HG03159 (cell line): ENCODE measurements at regions not wholly inside any gene's neighbourhood (a gene's known extent, or its start where the extent isn't known, plus 50 kb on each side); places are given as distances from the start of the nearest gene placed in this dataset.

Source experiments
- ATAC-seq: cut with Tn5 transposase; IDR thresholded peaks from one replicate; pipeline ENCODE4 v1.9.1; 2021; ENCODE audit warnings: mild to moderate bottlenecking, moderate library complexity; ENCODE audit not compliant: unreplicated experiment

GRCh38 chr13:107767119-107767518 lies 448.2 kb downstream of the LIG4 start:
- no peak for ATAC-seq

GRCh38 chr13:107765724-107766401 lies 449.5 kb downstream of the LIG4 start:
- ATAC-seq, result no peak

DNA sequence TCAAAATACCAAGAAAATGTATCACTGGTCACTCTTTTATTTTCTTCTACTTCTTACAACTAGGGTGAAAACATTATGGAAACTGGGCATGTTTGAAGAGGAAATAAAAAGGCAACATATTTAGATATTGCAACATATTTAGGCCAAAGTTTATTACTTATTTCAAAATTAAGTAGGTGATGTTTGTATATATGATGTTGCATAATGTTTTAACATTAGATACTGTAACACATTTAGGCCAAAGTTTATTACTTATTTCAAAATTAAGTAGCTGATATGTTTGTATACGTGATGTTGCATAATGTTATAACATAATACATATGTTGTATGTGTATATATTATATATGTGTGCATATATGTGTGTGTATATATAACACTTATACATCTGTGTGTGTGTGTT lies 451.3 kb downstream of the LIG4 start:
- no peak for ATAC-seq

DNA sequence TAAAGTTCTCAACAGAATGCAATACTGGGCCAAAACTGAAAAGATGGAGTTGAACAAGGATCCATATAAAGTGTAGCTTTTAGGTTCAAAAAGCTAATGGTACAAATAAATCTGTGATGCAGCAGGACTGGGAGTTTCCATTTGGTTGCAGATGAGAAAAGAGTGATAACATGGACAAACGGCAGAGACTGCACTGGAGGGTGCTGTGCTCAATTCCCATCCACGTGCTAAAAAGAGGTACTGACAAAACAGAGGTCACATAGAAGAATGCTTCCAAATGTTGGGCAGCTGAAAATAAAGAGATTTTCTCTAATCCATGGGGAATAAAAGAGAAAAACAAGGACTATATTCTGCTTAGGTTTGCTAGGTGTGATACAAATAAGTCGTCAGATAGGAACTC lies 461.6 kb downstream of the LIG4 start:
- ATAC-seq, result no peak

DNA sequence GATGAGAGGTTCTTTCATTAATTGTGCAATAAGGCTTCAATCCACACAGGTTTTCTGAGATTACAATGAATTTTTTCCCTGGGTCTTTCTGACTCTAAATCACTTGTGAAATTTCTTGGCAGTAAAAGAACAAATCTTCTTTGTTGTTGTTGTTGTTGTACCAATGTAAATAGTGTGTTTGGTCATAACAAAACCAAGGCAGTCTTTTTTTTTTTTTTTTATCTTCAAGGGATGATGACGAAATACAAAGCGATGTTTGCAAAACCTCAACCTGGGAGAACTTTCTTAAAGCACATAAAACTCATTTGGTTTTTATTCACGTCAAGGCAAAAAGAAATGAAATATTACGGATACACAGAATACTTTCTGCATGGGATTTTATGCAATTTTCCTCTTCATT lies 462.0 kb downstream of the LIG4 start:
- no peak for ATAC-seq

DNA sequence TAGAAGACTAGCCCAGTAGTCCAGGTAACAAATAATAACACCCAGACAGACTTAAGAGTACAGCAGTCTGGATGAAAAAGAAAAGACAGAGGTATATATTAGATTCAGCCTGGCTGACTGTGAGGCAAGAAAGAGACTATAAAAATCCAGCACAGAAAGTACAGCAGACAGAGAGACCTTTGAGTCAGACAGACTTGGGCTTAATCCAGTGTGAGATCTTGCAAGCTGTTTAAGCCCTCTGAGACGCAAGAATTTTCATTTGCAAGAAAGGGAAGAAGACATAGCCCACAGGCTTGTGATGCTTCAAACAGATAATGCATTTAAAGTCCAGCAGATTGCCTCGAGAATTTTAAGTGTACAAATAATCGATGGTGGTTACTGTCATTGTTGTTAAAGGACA lies 471.4 kb downstream of the LIG4 start:
- ATAC-seq, result no peak

DNA sequence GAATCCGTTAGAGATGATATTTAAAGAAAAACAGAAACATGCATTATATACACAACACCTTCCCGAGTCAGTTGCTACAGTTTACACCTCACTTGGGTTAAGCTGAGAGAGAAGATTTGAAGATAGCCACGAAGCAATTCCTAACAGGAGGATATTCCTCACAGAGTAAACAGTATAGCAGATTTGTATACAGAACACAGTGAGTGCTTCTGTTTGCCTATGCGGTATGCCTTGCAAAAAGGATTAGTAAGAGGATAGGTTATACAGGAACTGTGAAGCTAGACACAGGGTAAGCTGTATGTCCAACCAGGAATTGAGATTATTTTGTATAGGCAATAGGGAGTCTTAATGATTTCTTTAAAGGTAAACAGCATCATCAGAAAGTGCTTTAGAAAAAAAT lies 471.8 kb downstream of the LIG4 start:
- ATAC-seq, result no peak

DNA sequence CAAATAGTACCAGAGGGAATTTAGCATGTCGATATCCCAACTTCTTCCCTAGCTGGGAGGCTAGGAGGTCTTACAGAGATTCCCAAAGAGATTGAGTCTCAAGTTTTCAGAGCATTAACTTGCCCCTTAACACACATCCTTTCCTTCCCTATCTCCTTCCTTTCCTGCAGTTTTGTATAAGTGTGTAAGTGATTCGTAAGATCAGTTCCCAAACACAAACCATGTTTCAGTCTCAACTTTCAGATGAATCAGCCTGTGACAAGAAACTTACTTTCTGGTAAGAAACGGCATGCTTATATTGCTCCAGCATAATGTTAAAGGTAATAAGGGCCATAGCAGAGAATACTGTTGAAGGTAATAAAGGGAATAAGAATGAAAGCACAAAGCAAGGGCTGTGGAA lies 472.2 kb downstream of the LIG4 start:
- no peak for ATAC-seq

DNA sequence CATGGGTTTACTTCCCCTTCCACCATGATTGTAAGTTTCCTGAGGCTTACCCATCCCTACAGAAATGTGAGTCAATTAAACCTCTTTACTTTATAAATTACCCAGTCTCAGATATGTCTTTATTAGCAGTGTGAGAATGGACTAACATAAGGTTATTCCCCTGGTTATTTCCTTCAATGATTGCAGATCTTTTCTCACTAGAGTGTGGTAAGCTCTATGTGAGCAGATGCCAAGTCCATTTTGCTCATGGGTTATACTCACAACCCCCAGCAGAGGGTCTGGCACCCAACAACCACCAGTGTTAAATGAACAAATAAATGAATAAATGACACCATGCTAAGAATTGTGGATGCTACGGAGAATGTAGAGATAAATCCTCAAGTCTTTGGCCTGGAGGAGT lies 472.8 kb downstream of the LIG4 start:
- no peak for ATAC-seq

GRCh38 chr13:107738004-107738403 lies 477.3 kb downstream of the LIG4 start:
- ATAC-seq, result no peak

DNA sequence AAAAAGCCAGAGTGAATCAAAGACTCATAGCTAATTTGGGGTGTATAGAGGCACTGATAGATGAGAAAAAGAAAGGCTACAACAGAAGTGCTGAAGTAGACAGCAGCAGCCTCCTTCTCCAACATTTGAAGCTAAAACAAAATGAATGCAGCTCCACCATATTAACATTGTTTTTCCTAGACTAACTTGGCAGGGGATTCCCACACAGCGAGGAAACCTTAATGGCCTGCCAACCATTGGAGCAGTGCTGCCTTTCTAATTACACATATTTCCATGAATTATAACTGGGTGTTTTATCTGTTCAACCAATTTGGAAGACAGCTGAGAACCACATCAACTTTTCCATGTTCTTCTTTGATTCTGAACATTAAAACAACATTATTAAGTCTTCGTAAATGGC lies 478.6 kb downstream of the LIG4 start:
- ATAC-seq, result no peak

DNA sequence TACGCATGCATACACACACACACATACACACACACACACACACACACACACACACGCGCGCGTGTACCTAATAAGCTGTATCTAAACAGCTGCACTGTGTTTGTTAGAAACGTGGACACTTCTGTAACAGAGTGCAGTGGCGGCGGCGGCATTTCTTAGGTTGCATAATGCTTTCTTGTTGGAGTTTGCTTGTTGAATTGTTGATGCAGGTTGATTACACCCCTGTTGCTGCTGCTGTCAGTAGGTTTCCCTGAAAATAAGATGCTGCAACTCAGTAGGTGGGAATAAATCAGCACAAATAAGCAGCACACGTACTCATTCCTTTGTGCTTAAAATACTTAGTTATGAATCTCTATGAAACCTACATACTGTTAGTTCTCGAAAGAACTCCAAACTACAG lies 479.2 kb downstream of the LIG4 start:
- no peak for ATAC-seq

GRCh38 chr13:107734891-107735625 lies 480.3 kb downstream of the LIG4 start:
- ATAC-seq, result no peak

GRCh38 chr13:107733276-107733675 lies 482.1 kb downstream of the LIG4 start:
- ATAC-seq, result no peak

DNA sequence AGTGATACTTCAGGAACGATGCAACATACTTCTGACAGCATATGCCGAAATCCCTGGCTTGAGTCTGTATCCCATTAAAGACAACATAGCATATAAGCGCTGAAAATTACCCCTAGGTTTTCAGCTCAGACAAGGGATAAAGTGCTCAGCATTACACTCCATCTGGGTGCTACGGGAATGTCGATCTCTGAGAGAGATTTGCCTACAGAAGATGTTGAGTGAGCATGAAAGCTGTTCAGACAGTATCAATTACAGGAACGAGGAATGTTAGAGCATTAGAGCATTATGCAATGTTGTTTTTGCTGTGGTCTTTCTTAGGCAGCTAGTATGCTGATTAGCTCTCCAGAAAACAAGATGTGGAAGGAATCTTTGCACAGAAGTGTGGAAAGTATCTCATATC lies 484.5 kb downstream of the LIG4 start:
- no peak for ATAC-seq

DNA sequence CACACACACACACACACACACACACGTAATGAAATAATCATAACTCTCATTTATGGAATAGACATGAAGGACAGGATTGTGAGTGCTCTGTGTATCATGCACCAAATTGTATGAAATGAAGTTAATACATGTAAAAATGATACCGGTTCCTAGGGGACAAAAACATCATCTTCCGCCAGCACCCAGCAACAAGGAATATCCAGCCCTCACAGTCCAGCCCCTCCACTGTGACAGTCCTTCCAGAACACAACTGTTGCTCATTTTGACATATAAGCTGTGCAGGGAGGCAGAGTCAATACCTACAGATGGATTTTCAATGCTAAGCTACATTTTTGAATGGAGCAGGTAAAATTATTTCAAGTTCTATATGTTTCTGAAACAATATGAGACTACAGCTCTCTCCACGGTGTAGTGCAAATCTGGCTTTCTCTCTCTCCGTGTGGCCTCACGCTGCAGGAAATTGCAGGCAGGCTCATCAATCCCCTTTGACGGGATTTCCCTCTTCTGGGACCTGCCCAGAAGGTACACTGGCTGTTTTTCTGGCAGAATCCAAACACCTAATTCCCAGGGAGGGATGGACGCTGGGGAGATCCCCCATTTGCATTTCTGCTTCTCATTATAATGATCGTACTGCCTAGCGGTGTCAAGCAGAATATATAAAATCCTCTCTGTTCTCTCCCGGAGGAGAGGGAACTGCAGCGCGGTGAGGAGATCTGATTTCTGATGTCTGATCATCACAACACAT lies 494.0 kb downstream of the LIG4 start:
- ATAC-seq, result no peak

DNA sequence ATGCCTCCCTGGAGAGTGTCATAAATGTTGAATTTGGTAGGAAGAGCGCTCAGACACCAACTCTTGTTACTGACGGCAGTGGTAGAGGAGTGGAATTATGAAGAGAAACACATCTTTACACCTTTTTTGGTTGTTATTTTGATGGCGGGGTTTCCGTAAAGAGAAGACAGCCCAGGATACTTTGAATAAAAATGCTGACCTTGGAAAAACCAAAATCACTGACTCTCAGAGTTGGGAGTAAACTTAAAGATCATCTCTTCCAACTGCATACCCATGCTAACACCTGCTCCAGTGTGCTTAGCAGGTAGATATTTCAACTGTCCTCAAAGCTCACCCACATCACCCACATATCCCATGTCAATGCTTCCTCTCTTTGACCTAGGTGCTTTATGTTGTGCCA lies 498.6 kb downstream of the LIG4 start:
- no peak for ATAC-seq

DNA sequence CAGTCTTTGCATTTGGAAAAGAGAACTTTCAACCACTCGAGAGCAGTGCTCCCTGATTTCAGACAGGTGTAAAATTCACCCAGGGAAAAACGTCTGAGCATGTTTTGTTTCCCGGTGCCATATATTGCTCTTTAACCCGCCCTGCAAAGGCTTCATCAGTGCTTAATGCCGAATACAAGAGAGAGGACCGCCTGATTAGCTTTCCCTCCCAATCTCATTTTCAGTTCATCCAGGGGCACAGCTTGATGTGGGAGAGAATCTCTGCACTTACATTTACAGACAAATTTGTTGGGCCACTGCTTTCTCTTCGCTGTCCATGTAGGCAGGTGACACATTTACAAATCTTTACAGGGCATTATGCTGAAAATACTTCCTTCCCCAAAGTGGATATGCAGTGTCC lies 499.1 kb downstream of the LIG4 start:
- no peak for ATAC-seq

DNA sequence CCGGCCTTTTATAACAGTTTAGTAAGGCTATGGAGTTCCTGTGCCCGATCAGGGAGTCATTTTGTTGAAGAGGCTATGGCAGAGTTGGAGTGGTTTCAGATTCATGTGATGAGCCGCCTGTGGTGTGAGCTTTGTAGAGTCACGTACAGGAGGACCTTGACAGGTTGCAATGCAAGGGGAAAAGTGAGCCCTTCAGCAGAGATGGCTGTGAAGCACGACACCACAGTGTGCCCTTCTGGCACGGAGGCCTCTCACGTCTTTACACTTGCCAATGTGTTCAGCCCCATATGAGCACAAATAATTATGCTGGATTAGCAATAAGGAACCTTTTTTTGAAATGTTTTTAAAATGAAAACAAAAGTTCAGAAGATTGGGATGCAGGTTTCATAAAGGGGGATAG lies 499.8 kb downstream of the LIG4 start:
- no peak for ATAC-seq

DNA sequence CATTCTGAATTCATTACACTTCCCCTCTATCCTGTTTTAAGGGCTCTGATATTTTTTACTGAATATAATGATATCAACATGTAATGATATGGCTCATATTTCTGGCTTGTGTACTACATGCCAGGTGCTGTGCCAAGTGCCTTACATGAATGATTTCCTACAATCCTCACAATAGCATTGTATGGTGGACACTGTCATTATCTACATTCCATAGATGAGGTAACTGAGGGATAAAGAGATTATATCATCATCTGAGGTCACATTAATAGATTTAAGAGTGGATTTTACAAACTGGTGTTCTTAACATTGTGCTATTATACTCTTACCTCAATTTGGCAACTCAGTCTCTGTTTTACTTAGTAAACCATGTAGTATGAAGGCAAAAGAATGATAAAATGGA lies 502.0 kb downstream of the LIG4 start:
- ATAC-seq, result no peak

DNA sequence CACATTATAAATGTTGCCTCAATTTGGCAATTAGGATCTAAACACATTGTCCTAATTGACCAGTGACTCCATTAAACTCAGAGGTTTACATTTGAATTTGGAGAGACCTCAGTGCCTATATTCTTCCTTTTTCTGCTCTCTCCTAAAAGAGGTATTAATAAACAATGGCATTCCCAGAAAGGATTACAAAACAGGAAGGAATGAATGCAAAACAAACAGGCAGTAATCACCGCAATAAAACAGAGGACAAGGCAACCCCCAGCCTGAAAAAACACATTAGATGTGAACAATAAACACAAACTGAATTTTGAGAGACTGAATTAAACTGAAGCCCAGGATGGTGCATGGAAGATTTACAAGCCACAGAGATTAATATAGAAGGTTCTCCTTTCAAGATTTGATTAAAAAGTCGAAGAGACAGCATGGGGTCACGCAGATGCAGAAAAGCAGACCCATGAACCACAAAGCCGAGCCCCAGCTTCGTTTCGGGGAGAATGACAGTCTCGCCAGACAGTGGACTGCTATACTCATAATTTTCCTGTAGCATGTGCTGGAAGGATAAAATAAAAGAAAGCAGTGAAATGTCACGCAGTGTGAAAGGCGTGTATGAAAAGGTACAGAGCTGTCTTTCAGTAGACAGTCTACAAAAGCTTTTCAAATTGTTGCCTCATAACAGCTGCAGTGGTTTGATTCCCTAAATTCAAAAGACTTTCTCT lies 503.0 kb downstream of the LIG4 start:
- no peak for ATAC-seq
